GM03348 (cell line): ENCODE measurements at regions not wholly inside any gene's neighbourhood (a gene's known extent, or its start where the extent isn't known, plus 50 kb on each side); places are given as distances from the start of the nearest gene placed in this dataset.

Source experiments
- DNase-seq: peaks from one replicate; pipeline ENCODE4 v3.0.0; 2012; ENCODE audit warnings: low spot score

DNA sequence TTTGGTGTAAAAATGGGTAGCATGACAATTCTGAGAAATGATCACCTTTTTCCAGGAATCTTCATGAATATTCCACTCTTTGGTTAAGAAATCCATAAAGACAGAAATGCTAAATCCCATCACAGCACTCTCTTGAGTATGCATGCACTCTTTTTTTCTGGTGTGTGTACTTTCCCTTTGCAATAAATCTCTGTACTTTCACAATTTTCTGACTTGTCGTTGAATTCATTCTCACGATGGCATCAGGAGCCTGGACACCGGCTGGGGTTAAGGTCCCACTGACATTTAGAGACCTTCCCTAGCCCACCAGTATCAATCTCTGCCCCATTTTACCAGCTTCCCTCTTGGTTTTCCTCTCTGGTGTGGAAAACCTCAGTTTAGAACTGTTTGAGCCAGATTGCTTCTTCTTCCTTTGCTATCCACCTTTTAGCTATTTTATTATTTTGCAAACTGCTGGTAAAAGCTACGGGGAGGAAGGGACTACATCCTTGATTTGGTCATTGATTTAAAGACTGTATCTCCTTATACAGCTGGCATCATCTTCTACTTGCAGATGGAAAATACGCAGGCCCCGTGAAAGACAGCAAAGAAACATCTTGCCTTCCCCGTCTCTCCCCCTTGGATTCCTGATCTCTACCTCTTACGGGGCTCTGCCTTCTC, 59.9 kb upstream of the ZFR start:
- no peak for DNase-seq

- no peak for DNase-seq
Measured at GRCh38 chr5:32503261-32503660, 58.7 kb upstream of the ZFR start.

DNA sequence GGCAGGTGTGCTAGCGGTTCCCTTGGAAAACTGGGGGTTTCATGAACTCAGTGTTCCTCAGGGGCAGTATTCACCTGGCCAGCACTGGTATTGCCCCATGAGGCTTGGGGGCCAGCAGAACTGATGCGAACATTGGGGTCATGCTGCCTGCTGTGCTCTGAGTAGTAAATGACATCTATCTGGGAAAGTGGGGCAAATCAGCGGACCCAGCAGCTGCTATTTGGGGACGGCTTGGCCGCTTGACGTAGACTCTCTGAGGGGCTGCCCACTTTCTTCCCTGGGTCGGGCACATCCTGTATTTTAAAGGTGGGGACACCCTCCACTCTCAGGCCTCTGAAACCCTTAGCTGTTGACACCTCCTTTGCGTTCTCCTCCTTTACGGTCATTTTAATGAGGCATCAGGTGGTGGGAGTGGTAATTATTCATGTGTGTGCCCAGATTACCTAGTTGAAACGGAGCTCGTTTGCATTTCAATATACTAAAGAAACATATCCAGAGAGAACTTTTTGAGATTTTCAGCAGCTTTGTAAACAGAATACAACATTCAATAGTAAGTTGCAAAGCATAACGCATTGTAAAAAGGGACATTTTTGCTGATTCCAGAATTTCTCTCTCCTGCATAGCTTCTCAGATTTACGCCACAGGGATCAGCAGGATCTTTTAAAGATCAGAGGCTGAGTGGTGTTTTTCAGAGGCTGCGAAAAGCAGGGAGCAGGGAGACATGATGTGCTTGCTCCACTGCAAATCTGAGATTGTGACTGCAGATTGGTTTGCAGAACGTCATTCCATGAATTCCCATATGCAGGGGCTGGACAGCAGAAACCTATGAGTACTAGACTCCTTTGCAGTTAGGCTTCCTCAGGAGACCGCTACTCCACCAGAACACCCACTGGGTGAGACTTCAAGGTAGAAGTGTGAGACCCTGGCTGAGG, 56.8 kb upstream of the ZFR start:
- DNase-seq = no peak

GRCh38 chr5:32500181-32500580, 55.6 kb upstream of the ZFR start:
- no peak for DNase-seq

DNA sequence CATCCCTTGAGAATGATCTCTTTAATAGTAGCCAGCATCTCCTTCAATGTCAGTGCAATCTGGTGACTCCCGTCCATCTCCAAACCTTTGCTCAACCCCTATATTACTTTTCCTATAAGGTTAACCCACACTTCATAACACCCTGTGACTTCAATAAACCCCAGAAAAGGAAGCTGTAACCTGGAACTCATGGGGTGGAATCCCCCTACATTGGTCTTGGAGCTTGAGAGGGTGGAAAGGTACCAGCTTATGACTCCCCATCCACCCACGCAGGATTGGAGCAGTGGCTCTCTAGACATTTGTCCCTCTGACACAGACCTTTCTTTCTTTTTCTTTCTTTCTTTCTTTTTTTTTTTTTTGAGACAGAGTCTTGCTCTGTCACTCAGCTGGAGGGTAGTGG, 54.7 kb upstream of the ZFR start:
- no peak for DNase-seq

GRCh38 chr5:32498484-32498883, 53.9 kb upstream of the ZFR start:
- no peak for DNase-seq

DNA sequence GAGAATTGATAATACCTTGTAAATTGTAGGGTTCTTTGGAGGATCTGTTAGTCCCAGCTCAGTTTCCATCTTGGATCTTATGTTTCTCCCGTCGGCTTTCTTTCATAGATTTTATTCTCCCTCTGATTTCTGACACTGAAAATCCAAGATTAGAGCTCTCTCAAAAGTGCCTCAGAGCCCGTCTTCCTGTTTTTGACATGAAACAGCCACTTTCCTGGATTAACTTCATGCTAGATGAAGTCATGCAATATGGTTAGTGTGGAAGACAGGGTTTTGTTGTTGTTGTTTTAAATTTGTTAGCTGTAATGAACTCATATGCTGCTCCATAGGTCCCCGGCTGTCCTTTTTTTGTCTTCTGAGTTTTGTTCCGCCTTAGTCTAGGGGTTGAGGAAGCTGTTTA, 51.6 kb upstream of the ZFR start:
- DNase-seq = no peak

DNA sequence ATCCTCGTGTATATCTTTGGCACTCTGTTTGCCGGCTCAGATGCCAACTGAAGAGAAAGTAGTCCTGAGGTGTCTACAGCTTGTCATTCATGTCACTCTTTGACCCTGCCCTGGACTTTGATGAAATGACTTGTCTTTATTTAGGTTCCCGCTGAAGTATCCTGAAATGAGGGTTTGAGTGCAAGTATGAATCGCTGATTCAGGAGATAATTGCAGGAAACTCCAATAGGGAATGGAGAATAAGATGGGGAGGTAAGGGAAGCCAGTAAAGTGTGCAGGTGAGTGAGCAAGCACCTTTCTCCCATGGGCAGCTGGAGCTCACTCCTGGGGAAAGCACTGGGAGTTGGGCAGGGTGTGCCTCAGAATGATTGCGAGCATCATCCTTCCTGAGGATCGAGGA, 50.3 kb upstream of the ZFR start:
- DNase-seq = no peak
